Right lobe of liver (tissue), 4 donors: ENCODE measurements at regions not wholly inside any gene's neighbourhood (a gene's known extent, or its start where the extent isn't known, plus 50 kb on each side); places are given as distances from the start of the nearest gene placed in this dataset.

Source experiments
- CTCF ChIP-seq, 4 donors: fragments of 200-600 bp in 3 of 4; fragments of 450-650 bp in 1 of 4; IDR thresholded peaks; one replicate each; pipeline versions ENCODE4 v1.5.1 to v1.8.0; 2016 to 2022; ENCODE audit warnings: antibody characterized with exemption in 4 of 4, mild to moderate bottlenecking in 2 of 4
- POLR2A ChIP-seq: fragments of 450-650 bp; IDR thresholded peaks from one replicate; pipeline ENCODE4 v1.6.1; 2017; ENCODE audit warnings: antibody characterized with exemption, mild to moderate bottlenecking
- donor health status: DM: no; HTN: no; CAD: no.
- donor health status: DM: no; HTN: no; CAD: no.
- donor health status: DM: no; HTN: yes; CAD: no.

GRCh38 chr6:125511809-125512396 is 210.1 kb upstream of the HDDC2 start:
- TF ChIP-seq CTCF (IDR thresholded peaks at IDR 0.05) (no peak), POLR2A (no peak)
